HG02870 (cell line): ENCODE measurements at regions not wholly inside any gene's neighbourhood (a gene's known extent, or its start where the extent isn't known, plus 50 kb on each side); places are given as distances from the start of the nearest gene placed in this dataset.
A peak's percentile ranks its signal among the peaks of the same experiment; 100 is the strongest.

Experiments used
- ATAC-seq: cut with Tn5 transposase; IDR thresholded peaks from one replicate; pipeline ENCODE4 v1.9.1; 2021; ENCODE audit warnings: mild to moderate bottlenecking, moderate library complexity; ENCODE audit not compliant: unreplicated experiment

GRCh38 chr13:74329962-74330361 is 195.8 kb upstream of the KLF12 start:
- ATAC-seq, result no peak

GRCh38 chr13:74325106-74325505 is 190.9 kb upstream of the KLF12 start:
- ATAC-seq, result no peak

GRCh38 chr13:74324338-74324737 is 190.1 kb upstream of the KLF12 start:
- no peak for ATAC-seq

GRCh38 chr13:74322562-74322961 is 188.4 kb upstream of the KLF12 start:
- no peak for ATAC-seq

GRCh38 chr13:74320282-74320681 is 186.1 kb upstream of the KLF12 start:
- ATAC-seq, result no peak

GRCh38 chr13:74316547-74316946 is 182.3 kb upstream of the KLF12 start:
- no peak for ATAC-seq

GRCh38 chr13:74306496-74306895 is 172.3 kb upstream of the KLF12 start:
- no peak for ATAC-seq

- no peak for ATAC-seq
These were observed 171.7 kb upstream of the KLF12 start for GRCh38 chr13:74305876-74306275.

- ATAC-seq, result no peak
These were observed 167.2 kb upstream of the KLF12 start for GRCh38 chr13:74301258-74301935.

GRCh38 chr13:74300162-74300561 is 166.0 kb upstream of the KLF12 start:
- no peak for ATAC-seq

GRCh38 chr13:74299721-74300120 is 165.5 kb upstream of the KLF12 start:
- no peak for ATAC-seq

GRCh38 chr13:74298923-74299322 is 164.7 kb upstream of the KLF12 start:
- ATAC-seq, result no peak

GRCh38 chr13:74289861-74290773 is 155.9 kb upstream of the KLF12 start:
- peak; percentile 95 for ATAC-seq

GRCh38 chr13:74289107-74289506 is 154.9 kb upstream of the KLF12 start:
- ATAC-seq, result no peak

GRCh38 chr13:74288361-74288911 is 154.2 kb upstream of the KLF12 start:
- ATAC-seq, result no peak

GRCh38 chr13:74287724-74288169 is 153.5 kb upstream of the KLF12 start:
- ATAC-seq, result peak; percentile 24

GRCh38 chr13:74280795-74281490 is 146.7 kb upstream of the KLF12 start:
- ATAC-seq, result no peak

GRCh38 chr13:74280093-74280794 is 146.0 kb upstream of the KLF12 start:
- no peak for ATAC-seq

GRCh38 chr13:74278901-74279300 is 144.7 kb upstream of the KLF12 start:
- no peak for ATAC-seq

GRCh38 chr13:74274916-74275315 is 140.7 kb upstream of the KLF12 start:
- ATAC-seq, result no peak

GRCh38 chr13:74273581-74273980 is 139.4 kb upstream of the KLF12 start:
- no peak for ATAC-seq
